IMR-90 (cell line): ENCODE measurements at regions not wholly inside any gene's neighbourhood (a gene's known extent, or its start where the extent isn't known, plus 50 kb on each side); places are given as distances from the start of the nearest gene placed in this dataset.

Experiments
- POLR2A ChIP-seq: IDR thresholded peaks from 2 replicates; pipeline ENCODE4 v1.6.1; 2012; ENCODE audit warnings: mild to moderate bottlenecking, low read depth, low read length
- TF ChIP-seq, protein P1 (sequence below): conservative IDR thresholded peaks from 2 replicates; pipeline ENCODE4 v1.5.1; 2012; ENCODE audit warnings: mild to moderate bottlenecking, low read depth, low read length, improper control_type of control experiment

DNA sequence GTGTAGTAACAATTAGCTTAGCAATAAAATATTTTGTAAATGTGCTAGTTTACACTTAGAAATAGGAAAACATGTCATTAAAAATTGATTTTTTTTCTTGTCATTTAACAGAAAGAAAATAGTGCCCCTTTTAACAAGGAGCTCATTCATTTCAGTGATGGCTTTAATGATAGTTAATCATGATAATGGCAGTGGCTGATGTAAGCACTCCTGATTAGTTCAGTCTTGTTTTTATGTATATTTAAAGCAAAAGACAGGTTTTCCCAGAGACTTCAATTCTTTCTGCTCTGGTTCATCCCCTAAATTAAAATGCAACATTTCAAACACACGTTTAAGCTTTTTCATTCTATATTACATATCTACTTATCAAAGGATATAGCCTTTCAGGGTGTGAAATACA, 1039.5 kb upstream of the PCDH7 start:
- TF ChIP-seq, protein P1, sequence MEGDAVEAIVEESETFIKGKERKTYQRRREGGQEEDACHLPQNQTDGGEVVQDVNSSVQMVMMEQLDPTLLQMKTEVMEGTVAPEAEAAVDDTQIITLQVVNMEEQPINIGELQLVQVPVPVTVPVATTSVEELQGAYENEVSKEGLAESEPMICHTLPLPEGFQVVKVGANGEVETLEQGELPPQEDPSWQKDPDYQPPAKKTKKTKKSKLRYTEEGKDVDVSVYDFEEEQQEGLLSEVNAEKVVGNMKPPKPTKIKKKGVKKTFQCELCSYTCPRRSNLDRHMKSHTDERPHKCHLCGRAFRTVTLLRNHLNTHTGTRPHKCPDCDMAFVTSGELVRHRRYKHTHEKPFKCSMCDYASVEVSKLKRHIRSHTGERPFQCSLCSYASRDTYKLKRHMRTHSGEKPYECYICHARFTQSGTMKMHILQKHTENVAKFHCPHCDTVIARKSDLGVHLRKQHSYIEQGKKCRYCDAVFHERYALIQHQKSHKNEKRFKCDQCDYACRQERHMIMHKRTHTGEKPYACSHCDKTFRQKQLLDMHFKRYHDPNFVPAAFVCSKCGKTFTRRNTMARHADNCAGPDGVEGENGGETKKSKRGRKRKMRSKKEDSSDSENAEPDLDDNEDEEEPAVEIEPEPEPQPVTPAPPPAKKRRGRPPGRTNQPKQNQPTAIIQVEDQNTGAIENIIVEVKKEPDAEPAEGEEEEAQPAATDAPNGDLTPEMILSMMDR: no peak
- TF ChIP-seq POLR2A: no peak
